Stomach (tissue), 8 donors: ENCODE measurements at regions not wholly inside any gene's neighbourhood (a gene's known extent, or its start where the extent isn't known, plus 50 kb on each side); places are given as distances from the start of the nearest gene placed in this dataset.

Experiments
- DNase-seq, 2 donors: peaks; one replicate each; pipeline versions ENCODE4 v3.0.0 to v3.0.0-alpha.2; 2013 to 2019
- H3K27ac ChIP-seq, 5 donors: fragments of 200-600 bp in 4 of 5; sonication (generic) in 4 of 5; one replicate each; pipeline ENCODE4 v1.5.1; 2013 to 2019; ENCODE audit warnings: mild to moderate bottlenecking in 1 of 5, moderate library complexity in 1 of 5
- H3K27me3 ChIP-seq, 3 donors: fragments of 200-600 bp; sonication (generic); one replicate each; pipeline ENCODE4 v1.5.1; 2017 to 2019; ENCODE audit warnings: mixed run types in 1 of 3
- H3K36me3 ChIP-seq, 4 donors: fragments of 200-600 bp; sonication (generic); 1 replicate in 3 of 4; 2 replicates in 1 of 4; pipeline ENCODE4 v1.5.1; 2016 to 2019
- H3K4me1 ChIP-seq, 4 donors: fragments of 200-600 bp; sonication (generic); one replicate each; pipeline ENCODE4 v1.5.1; 2016 to 2019
- H3K4me3 ChIP-seq, 4 donors: fragments of 200-600 bp; sonication (generic) in 3 of 4; one replicate each; pipeline ENCODE4 v1.5.1; 2016 to 2019; ENCODE audit warnings: mild to moderate bottlenecking in 1 of 4
- H3K9me3 ChIP-seq, 4 donors: fragments of 200-600 bp; sonication (generic); one replicate each; pipeline ENCODE4 v1.5.1; 2016 to 2019
- EP300 ChIP-seq: sonication (generic); formaldehyde crosslinking; IDR thresholded peaks from one replicate; pipeline ENCODE4 v1.6.1; 2017; ENCODE audit warnings: antibody characterized with exemption
- POLR2A ChIP-seq, 4 donors: fragments of 450-650 bp; IDR thresholded peaks; one replicate each; pipeline ENCODE4 v1.6.1; 2016; ENCODE audit warnings: antibody characterized with exemption in 4 of 4, control low read depth in 2 of 4, mild to moderate bottlenecking in 1 of 4, moderate library complexity in 1 of 4
- POLR2AphosphoS5 ChIP-seq, 3 donors: sonication (generic); formaldehyde crosslinking; IDR thresholded peaks; one replicate each; pipeline ENCODE4 v1.6.1; 2016; ENCODE audit warnings: antibody characterized with exemption in 3 of 3
- WGBS, 5 donors: extraction: QIAGEN DNeasy Blood & Tissue Kit in 3 of 5; methylation state at CpG; one replicate each; pipeline versions ENCODE4 v1.1.5 to v1.1.7; 2013 to 2018; 5-methylcytosine and 5-hydroxymethylcytosine counted together
- intact Hi-C: fragments of 100-400 bp; cut with DNase I; formaldehyde crosslinking; loops from one replicate; pipeline ENCODE4 v1.15.1; 2023; ENCODE audit warnings: low total_unique reads
- TF ChIP-seq, protein P1 (sequence below), 7 experiments: fragments of 450-650 bp in 4 of 7; fragments of 200-600 bp in 3 of 7; sonication (generic) in 3 of 7; IDR thresholded peaks; one replicate each; pipeline ENCODE4 v1.5.1; 2016 to 2019; ENCODE audit warnings: antibody characterized with exemption in 7 of 7, control low read depth in 2 of 7, mild to moderate bottlenecking in 1 of 7
- donor health status: healthy with polysubstance abuse.
- donor health status: Bipolar disorder and iron deficiency.
- donor health status: healthy.

GRCh38 chr10:61115897-61116296 is 171.9 kb upstream of the RHOBTB1 start:
- Histone ChIP-seq H3K4me3 (no peak overlapping the region), H3K36me3 (no peaks in the 10 kb centered on the region), H3K4me1 (no peaks in the 10 kb centered on the region), H3K27me3 (no peaks in the 10 kb centered on the region), H3K9me3 (no peaks in the 10 kb centered on the region), H3K27ac (no peak overlapping the region)
- intact Hi-C loops, result no loop called here
- no peak for DNase-seq
- TF ChIP-seq EP300, result no peak
- no peak for TF ChIP-seq POLR2A (IDR thresholded peaks at IDR 0.05)
- TF ChIP-seq, protein P1, sequence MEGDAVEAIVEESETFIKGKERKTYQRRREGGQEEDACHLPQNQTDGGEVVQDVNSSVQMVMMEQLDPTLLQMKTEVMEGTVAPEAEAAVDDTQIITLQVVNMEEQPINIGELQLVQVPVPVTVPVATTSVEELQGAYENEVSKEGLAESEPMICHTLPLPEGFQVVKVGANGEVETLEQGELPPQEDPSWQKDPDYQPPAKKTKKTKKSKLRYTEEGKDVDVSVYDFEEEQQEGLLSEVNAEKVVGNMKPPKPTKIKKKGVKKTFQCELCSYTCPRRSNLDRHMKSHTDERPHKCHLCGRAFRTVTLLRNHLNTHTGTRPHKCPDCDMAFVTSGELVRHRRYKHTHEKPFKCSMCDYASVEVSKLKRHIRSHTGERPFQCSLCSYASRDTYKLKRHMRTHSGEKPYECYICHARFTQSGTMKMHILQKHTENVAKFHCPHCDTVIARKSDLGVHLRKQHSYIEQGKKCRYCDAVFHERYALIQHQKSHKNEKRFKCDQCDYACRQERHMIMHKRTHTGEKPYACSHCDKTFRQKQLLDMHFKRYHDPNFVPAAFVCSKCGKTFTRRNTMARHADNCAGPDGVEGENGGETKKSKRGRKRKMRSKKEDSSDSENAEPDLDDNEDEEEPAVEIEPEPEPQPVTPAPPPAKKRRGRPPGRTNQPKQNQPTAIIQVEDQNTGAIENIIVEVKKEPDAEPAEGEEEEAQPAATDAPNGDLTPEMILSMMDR (IDR thresholded peaks at IDR 0.05), result no peak

DNA sequence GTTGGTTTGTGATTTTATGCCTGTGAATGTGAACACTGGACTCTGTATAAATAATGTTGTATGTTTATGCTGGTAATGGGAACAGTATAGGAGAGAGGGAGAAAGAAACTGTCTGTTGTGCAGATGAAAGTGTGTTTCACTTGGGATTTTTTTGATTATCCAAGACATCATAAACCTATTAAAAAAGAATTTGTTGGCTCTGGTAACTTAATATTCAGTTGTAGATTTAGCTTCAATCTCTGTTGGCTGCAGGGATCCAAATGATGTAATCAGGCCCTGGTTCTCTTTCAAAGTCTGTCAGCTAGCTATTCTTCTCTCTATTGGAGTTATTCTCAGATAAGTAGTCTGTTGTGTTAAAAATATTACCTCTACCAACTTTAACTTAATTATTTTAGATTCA is 168.8 kb upstream of the RHOBTB1 start:
- H3K27ac ChIP-seq, result no peak overlapping the region
- H3K27me3 ChIP-seq, result no peaks in the 10 kb centered on the region
- TF ChIP-seq, protein P1 (IDR thresholded peaks at IDR 0.05), result no peak
- TF ChIP-seq POLR2A (IDR thresholded peaks at IDR 0.05), result no peak
- TF ChIP-seq EP300, result no peak
- no peak for TF ChIP-seq POLR2AphosphoS5 (IDR thresholded peaks at IDR 0.05)
- no peaks in the 10 kb centered on the region for H3K36me3 ChIP-seq
- no peaks in the 10 kb centered on the region for H3K9me3 ChIP-seq
- peaks cover 0 to 8% (median 0%) of the 10 kb centered on the region in 4 donors for H3K4me1 ChIP-seq
- H3K4me3 ChIP-seq, result no peak overlapping the region
- peak in 1 of 2 donors; percentile 32 for DNase-seq
- intact Hi-C loops, result no loop called here

DNA sequence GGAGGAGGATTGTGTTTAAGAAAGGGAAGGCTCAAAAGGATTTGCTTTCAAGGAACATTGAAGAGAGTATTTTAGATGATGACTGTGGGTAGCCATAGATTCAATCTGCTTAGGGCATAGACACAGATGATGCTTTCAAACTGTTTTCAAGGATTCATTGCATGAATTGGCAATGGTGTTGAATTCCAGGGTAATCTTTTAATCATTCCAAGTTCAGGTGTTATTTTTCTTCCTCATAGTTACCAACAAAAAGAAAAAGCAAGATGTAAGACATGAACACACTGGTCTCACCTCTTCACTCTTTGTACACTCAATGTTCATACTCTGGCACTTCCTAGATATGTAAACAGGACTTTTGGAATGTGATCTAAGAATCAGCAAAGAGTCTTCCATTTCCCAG is 167.0 kb upstream of the RHOBTB1 start:
- Histone ChIP-seq H3K4me1 (peaks cover 0 to 8% (median 0%) of the 10 kb centered on the region in 4 donors), H3K9me3 (no peaks in the 10 kb centered on the region), H3K27ac (no peak overlapping the region), H3K4me3 (no peak overlapping the region), H3K27me3 (no peaks in the 10 kb centered on the region), H3K36me3 (no peaks in the 10 kb centered on the region)
- intact Hi-C loops, result no loop called here
- no peak for DNase-seq
- TF ChIP-seq POLR2AphosphoS5 (IDR thresholded peaks at IDR 0.05), result no peak

DNA sequence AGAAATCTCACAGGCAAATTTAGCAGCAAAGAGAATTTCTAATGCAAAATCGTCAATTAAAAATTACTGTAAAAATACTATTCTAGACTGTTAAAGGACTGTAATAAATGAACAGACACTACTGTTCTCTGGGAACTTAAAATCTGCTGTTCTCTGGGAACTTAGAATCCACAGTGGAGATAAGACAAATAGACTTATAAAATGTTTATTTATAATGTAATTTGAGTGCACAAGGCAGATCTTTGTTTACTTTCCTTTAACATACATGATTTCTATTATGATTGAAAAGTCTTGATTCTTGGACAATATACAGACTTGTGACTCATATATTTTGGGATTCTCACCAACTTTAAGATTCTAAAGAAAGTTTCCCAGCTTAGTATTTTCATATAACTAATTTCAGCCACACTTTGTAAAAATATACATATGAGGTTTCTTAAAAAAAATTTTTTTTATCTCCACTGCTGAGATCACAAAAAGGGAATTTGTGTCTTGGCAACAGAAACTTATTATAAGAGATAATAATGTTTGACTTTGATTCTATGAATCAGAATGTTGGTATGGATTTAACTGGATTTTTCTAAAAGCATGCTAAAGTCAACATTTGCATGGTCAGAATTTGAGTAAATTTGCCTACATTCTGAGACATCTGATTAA is 166.3 kb upstream of the RHOBTB1 start:
- DNase-seq, result no peak
- TF ChIP-seq, protein P1 (IDR thresholded peaks at IDR 0.05), result no peak
- TF ChIP-seq POLR2AphosphoS5 (IDR thresholded peaks at IDR 0.05) (no peak), EP300 (no peak), POLR2A (IDR thresholded peaks at IDR 0.05) (no peak)
- intact Hi-C loops, result no loop called here
- H3K27ac ChIP-seq, result no peak overlapping the region
- peaks cover 0 to 8% (median 0%) of the 10 kb centered on the region in 4 donors for H3K4me1 ChIP-seq
- no peak overlapping the region for H3K4me3 ChIP-seq
- H3K9me3 ChIP-seq, result no peaks in the 10 kb centered on the region
- H3K36me3 ChIP-seq, result no peaks in the 10 kb centered on the region
- no peaks in the 10 kb centered on the region for H3K27me3 ChIP-seq
- 59 to 79% (median 70%) methylated on average over 1 of the region's 1 CpG for WGBS, 5 donors

DNA sequence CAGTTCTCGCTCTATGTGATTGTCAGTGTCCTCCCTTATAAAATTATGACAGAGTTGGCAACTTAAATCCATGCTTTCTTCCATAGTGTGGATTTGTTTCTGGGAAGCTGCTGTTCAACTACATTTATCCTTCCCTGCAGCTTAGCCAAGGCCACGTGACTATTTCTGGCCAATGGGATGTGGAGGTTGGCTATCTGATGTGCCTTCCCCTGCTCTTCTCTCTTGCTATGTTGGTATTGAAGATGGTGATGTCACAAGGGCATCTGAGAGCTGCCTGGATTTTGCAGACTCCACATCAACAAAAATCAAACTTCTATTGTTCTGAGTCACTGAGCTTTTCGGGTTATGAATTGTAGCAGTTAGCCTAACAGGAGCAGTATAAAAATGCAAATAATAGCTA is 164.9 kb upstream of the RHOBTB1 start:
- Histone ChIP-seq H3K9me3 (no peaks in the 10 kb centered on the region), H3K4me3 (no peak overlapping the region), H3K27ac (no peak overlapping the region), H3K4me1 (peaks cover 0 to 8% (median 0%) of the 10 kb centered on the region in 4 donors), H3K36me3 (no peaks in the 10 kb centered on the region), H3K27me3 (no peaks in the 10 kb centered on the region)
- intact Hi-C loops, result no loop called here
- no peak for DNase-seq
- TF ChIP-seq POLR2A (IDR thresholded peaks at IDR 0.05) (no peak), POLR2AphosphoS5 (IDR thresholded peaks at IDR 0.05) (no peak), EP300 (no peak)
- TF ChIP-seq, protein P1 (IDR thresholded peaks at IDR 0.05), result no peak
- 87 to 94% (median 90%) methylated on average over 3 of the region's 3 CpGs for WGBS, 5 donors
